K562 (cell line): ENCODE measurements at regions not wholly inside any gene's neighbourhood (a gene's known extent, or its start where the extent isn't known, plus 50 kb on each side); places are given as distances from the start of the nearest gene placed in this dataset.

Source experiments
- ATAC-seq: fragments of 200-7000 bp; cut with Tn5 transposase; 3 replicates; pipeline ENCODE4 v1.9.1; 2020; ENCODE audit warnings: moderate library complexity
- BruUV-seq: library from RNA; stranded (reverse); fragments of 400-500 nt; replicated peaks from 2 replicates; lab custom pipeline; 2021; lab: Mats Ljungman, UMichigan
- CTCF ChIA-PET: fragments of 300-600 bp; formaldehyde crosslinking; extraction: SDS; loops from one replicate; lab custom pipeline; 2021; ENCODE audit warnings: low intra/inter-chr PET ratio; lab: Yijun Ruan, JAX
- POLR2A ChIA-PET: fragments of 300-600, 350-650 bp; sonication (Branson Sonifier 250); formaldehyde crosslinking; extraction: SDS; loops from one replicate; lab custom pipeline; 2021; ENCODE audit warnings: antibody characterized with exemption, inconsistent platforms; lab: Yijun Ruan, JAX
- DNase-seq, 4 experiments: peaks; one replicate each; pipeline versions ENCODE4 v3.0.0 to v3.0.0-alpha.2; 2011 to 2018; ENCODE audit warnings: low spot score in 3 of 4, mixed read lengths in 3 of 4; ENCODE audit errors: extremely low read depth in 1 of 4
- FAIRE-seq: peaks from 2 replicates; lab custom pipeline; 2011; peaks lifted over from hg19 to GRCh38; lab: Jason Lieb, UNC
- H2AFZ ChIP-seq: 2 replicates; pipeline ENCODE4 v1.6.0; 2011; ENCODE audit warnings: low read depth, low read length, control low read depth, inconsistent platforms
- H3K27ac ChIP-seq: fragments of 200-600 bp; 3 replicates; pipeline ENCODE4 v1.8.0; 2011; ENCODE audit warnings: low read depth, mild to moderate bottlenecking, control low read depth, inconsistent platforms, low read length, moderate library complexity, mixed read lengths; ENCODE audit errors: extremely low read depth
- H3K27me3 ChIP-seq, 2 experiments: fragments of 300-600 bp in 1 of 2; 2 replicates in 1 of 2; 3 replicates in 1 of 2; pipeline versions ENCODE4 v1.6.0 to v1.8.0; 2011; ENCODE audit warnings: inconsistent platforms in 2 of 2, low read length in 2 of 2, mild to moderate bottlenecking in 1 of 2, mixed read lengths in 1 of 2, moderate library complexity in 1 of 2; ENCODE audit not compliant: control insufficient read depth in 2 of 2, insufficient read depth in 2 of 2
- H3K36me3 ChIP-seq: fragments of 300-600 bp; 3 replicates; pipeline ENCODE4 v1.8.0; 2011; ENCODE audit warnings: mild to moderate bottlenecking, low read length, inconsistent platforms; ENCODE audit not compliant: control insufficient read depth, insufficient read depth
- H3K4me1 ChIP-seq, 2 experiments: fragments of 200-600 bp in 1 of 2; replicated peaks in 1 of 2; 2 replicates in 1 of 2; 3 replicates in 1 of 2; pipeline versions ENCODE4 v1.5.1 to v1.8.0; 2011; ENCODE audit warnings: inconsistent platforms in 2 of 2, low read length in 2 of 2, mild to moderate bottlenecking in 1 of 2, mixed read lengths in 1 of 2, moderate library complexity in 1 of 2; ENCODE audit not compliant: control insufficient read depth in 2 of 2, insufficient read depth in 2 of 2
- H3K4me2 ChIP-seq: 2 replicates; pipeline ENCODE4 v1.6.1; 2011; ENCODE audit warnings: low read length, control low read depth, inconsistent platforms, mixed read lengths; ENCODE audit not compliant: insufficient read depth
- H3K4me3 ChIP-seq: fragments of 200-600 bp; sonication (generic), shearing (Covaris generic); 2 replicates; pipeline ENCODE4 v1.5.1; 2016; ENCODE audit warnings: control low read depth, inconsistent platforms
- H3K79me2 ChIP-seq: fragments of 200-600 bp; 3 replicates; pipeline ENCODE4 v1.8.0; 2011; ENCODE audit warnings: low read length, inconsistent platforms; ENCODE audit not compliant: control insufficient read depth, insufficient read depth
- H3K9ac ChIP-seq, 2 experiments: 2 replicates each; pipeline versions ENCODE4 v1.6.0 to v1.6.1; 2011; ENCODE audit warnings: low read depth in 2 of 2, low read length in 2 of 2, control low read depth in 1 of 2, inconsistent platforms in 1 of 2, mild to moderate bottlenecking in 1 of 2, mixed read lengths in 1 of 2; ENCODE audit not compliant: insufficient read depth in 1 of 2
- H3K9me1 ChIP-seq: one replicate; pipeline ENCODE4 v1.6.0; 2011; ENCODE audit warnings: inconsistent platforms, mild to moderate bottlenecking, low read length, moderate library complexity; ENCODE audit not compliant: control insufficient read depth, insufficient read depth
- H3K9me3 ChIP-seq: replicated peaks from 2 replicates; pipeline ENCODE4 v1.5.1; 2011; ENCODE audit warnings: low read depth, low read length, inconsistent platforms; ENCODE audit not compliant: control insufficient read depth, insufficient read depth
- H4K20me1 ChIP-seq: replicated peaks from 2 replicates; pipeline ENCODE4 v1.6.1; 2011; ENCODE audit warnings: low read length, inconsistent platforms, mixed read lengths; ENCODE audit not compliant: control insufficient read depth, insufficient read depth
- CEBPZ ChIP-seq: fragments of 150-350 bp; IDR thresholded peaks from 2 replicates; pipeline ENCODE4 v1.6.1; 2014; ENCODE audit warnings: low read depth, mild to moderate bottlenecking, low read length, borderline replicate concordance
- PBX2 ChIP-seq, 2 experiments: IDR thresholded peaks in 1 of 2; conservative IDR thresholded peaks in 1 of 2; 2 replicates each; pipeline ENCODE4 v1.6.1; 2016; ENCODE audit warnings: low read depth in 2 of 2, mild to moderate bottlenecking in 1 of 2, missing compliant biosample characterization in 1 of 2, missing genetic modification characterization in 1 of 2, moderate library complexity in 1 of 2
- SREBF2 ChIP-seq: sonication (generic); formaldehyde crosslinking; IDR thresholded peaks from 2 replicates; pipeline ENCODE4 v1.4.0; 2020; ENCODE audit warnings: mild to moderate bottlenecking, missing genetic modification reagents
- ZBTB43 ChIP-seq: sonication (generic); formaldehyde crosslinking; IDR thresholded peaks from 2 replicates; pipeline ENCODE4 v1.8.0; 2023; ENCODE audit warnings: mild to moderate bottlenecking, missing genetic modification reagents
- ZNF395 ChIP-seq: fragments of 200-800 bp; sonication (Bioruptor generic); IDR thresholded peaks from 2 replicates; pipeline ENCODE4 v1.6.1; 2017; ENCODE audit warnings: missing genetic modification characterization, missing compliant biosample characterization
- ZNF511 ChIP-seq: sonication (generic); formaldehyde crosslinking; IDR thresholded peaks from 2 replicates; pipeline ENCODE4 v1.8.0; 2022; ENCODE audit warnings: mild to moderate bottlenecking, missing genetic modification reagents
- WGBS: fragments of 100-300 bp; shearing (Covaris generic); methylation state at CpG from one replicate; pipeline ENCODE4 v1.1.6; 2016; ENCODE audit warnings: low coverage, mixed read lengths; ENCODE audit not compliant: insufficient coverage; ENCODE audit errors: missing lambda C conversion rate; 5-methylcytosine and 5-hydroxymethylcytosine counted together
- in situ Hi-C: fragments of 300-500 bp; cut with MboI; formaldehyde crosslinking; loops from 4 replicates; pipeline ENCODE4 v1.15.0; 2018; ENCODE audit warnings: inconsistent platforms, mixed read lengths
- intact Hi-C: fragments of 100-400 bp; cut with micrococcal nuclease; formaldehyde crosslinking; loops from 2 replicates; pipeline ENCODE4 v1.14.2; 2022

GRCh38 chr2:20914087-20914486 is 91.2 kb upstream of the LDAH start:
- POLR2A ChIA-PET: interaction anchor here (0.6 kb wide), 1 partner anchor 459 kb away, joined by 4 read pairs; no protein-coding TSS in a partner anchor
- FAIRE-seq: no peak

More at GRCh38 chr2:20914087-20914486, 91.2 kb upstream of the LDAH start:
- CTCF ChIA-PET: interaction anchor here (0.6 kb wide), 1 partner anchor 461 kb away, joined by 3 read pairs; no protein-coding TSS in a partner anchor
- peaks cover 0 to 28% of the 10 kb centered on the region in 2 experiments; a peak in 2 of 5 replicates for H3K27me3 ChIP-seq
- H3K79me2 ChIP-seq: no peaks in the 10 kb centered on the region
- H2AFZ ChIP-seq: no peak overlapping the region
- TF ChIP-seq ZNF511 (CRISPR knock-in tag) (no peak), ZNF395 (no peak), SREBF2 (CRISPR knock-in tag) (no peak), PBX2 (CRISPR knock-in tag; IDR thresholded peaks at IDR 0.05; ENCODE audit: low read depth) (no peak), PBX2 (tag; conservative IDR thresholded peaks at IDR 0.05; ENCODE audit: low read depth) (no peak), ZBTB43 (CRISPR knock-in tag) (no peak), CEBPZ (no peak)
- intact Hi-C loops (loop anchor here (2.0 kb wide), 1 partner anchor 231 kb away; no protein-coding TSS in a partner anchor), in situ Hi-C loops (no loop called here)
- 0% methylated on average over 4 of the region's 4 CpGs for WGBS
- DNase-seq (no peak), ATAC-seq (no peak)
- H3K9me3 ChIP-seq: no peaks in the 10 kb centered on the region
- H4K20me1 ChIP-seq: no peaks in the 10 kb centered on the region; the same call in 1 of the 2 replicates
- no peaks in the 10 kb centered on the region for H3K4me1 ChIP-seq
- no peaks in the 10 kb centered on the region for H3K9me1 ChIP-seq
- no TSS peak for BruUV-seq
- H3K4me3 ChIP-seq: no peak overlapping the region
- no peak overlapping the region for H3K27ac ChIP-seq
- H3K9ac ChIP-seq: no peak overlapping the region
- no peaks in the 10 kb centered on the region for H3K36me3 ChIP-seq
- no peak overlapping the region for H3K4me2 ChIP-seq
